ENCODE measurements at regions not wholly inside any gene's neighbourhood (a gene's known extent, or its start where the extent isn't known, plus 50 kb on each side); places are given as distances from the start of the nearest gene placed in this dataset.

DNA sequence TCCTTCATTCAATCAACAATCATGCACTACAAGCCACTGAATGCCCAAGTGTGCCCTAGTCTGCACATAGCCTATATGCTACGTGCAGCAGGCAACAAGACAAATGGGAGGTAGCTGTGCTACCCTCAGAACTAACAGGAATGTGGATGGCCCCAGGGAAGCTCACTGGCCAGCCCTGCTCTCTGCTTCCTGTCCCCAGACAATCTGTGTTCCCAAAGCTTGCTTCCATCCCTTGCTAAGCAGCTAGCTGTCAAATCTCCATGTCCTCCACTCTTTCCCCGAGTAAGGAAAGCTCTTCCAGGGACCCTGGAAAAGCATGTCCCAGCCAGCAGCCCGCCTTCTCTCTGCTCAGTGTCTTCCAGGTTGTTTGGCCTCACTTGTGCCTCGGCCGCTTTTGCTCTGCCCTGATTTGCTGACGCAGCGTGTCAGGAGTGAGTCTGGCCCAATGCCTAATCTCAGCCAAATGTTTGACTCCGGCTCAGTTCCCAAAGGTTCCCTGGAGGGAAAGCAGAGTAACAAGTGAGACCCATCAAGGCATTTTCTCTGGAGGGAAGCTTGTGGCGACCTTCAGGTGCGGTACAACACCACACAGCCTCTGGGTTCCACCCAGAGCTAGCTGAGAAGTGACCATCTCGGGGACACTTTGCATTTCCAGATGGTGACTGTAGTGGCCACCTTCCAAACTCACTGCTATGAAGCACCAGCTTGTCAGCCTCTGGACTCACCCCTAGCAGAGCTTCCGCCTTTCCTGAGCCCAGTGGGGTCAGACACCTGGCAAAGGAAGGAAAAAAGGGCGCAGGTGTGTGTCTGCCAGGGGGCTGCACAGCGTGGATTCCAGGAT is 243.4 kb downstream of the RHOU start:
- TF ChIP-seq, protein P1, sequence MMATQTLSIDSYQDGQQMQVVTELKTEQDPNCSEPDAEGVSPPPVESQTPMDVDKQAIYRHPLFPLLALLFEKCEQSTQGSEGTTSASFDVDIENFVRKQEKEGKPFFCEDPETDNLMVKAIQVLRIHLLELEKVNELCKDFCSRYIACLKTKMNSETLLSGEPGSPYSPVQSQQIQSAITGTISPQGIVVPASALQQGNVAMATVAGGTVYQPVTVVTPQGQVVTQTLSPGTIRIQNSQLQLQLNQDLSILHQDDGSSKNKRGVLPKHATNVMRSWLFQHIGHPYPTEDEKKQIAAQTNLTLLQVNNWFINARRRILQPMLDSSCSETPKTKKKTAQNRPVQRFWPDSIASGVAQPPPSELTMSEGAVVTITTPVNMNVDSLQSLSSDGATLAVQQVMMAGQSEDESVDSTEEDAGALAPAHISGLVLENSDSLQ (IDR thresholded peaks at IDR 0.05) = no peak
- TF ChIP-seq BHLHE40 (IDR thresholded peaks at IDR 0.05; ENCODE audit: borderline replicate concordance) (no peak), ARNT (IDR thresholded peaks at IDR 0.05) (no peak), FOXM1 (IDR thresholded peaks at IDR 0.05; ENCODE audit: borderline replicate concordance) (no peak), TARDBP (IDR thresholded peaks at IDR 0.05) (no peak), ELF4 (IDR thresholded peaks at IDR 0.05) (no peak), L3MBTL2 (conservative IDR thresholded peaks at IDR 0.05) (no peak), SP1 (IDR thresholded peaks at IDR 0.05) (no peak), CTBP1 (IDR thresholded peaks at IDR 0.05; ENCODE audit: borderline replicate concordance) (no peak), HDGF (IDR thresholded peaks at IDR 0.05; ENCODE audit: borderline replicate concordance) (no peak)
